ENCODE measurements at regions not wholly inside any gene's neighbourhood (a gene's known extent, or its start where the extent isn't known, plus 50 kb on each side); places are given as distances from the start of the nearest gene placed in this dataset.
A peak's percentile ranks its signal among the peaks of the same experiment; 100 is the strongest.
"Not testable (repeated sequence)": the region's sequence is repeated elsewhere in the genome, so short reads cannot be mapped to it uniquely, and the experiment has no call there.

- DNase-seq, result no peak
Measured at GRCh38 chr15:62512904-62513303, 347.8 kb upstream of the C2CD4B start.

GRCh38 chr15:62513893-62514292, 348.8 kb upstream of the C2CD4B start:
- DNase-seq, result no peak

- no peak for DNase-seq
Measured at GRCh38 chr15:62515696-62516395, 350.8 kb upstream of the C2CD4B start.

GRCh38 chr15:62517541-62517940, 352.5 kb upstream of the C2CD4B start:
- no peak for DNase-seq

DNA sequence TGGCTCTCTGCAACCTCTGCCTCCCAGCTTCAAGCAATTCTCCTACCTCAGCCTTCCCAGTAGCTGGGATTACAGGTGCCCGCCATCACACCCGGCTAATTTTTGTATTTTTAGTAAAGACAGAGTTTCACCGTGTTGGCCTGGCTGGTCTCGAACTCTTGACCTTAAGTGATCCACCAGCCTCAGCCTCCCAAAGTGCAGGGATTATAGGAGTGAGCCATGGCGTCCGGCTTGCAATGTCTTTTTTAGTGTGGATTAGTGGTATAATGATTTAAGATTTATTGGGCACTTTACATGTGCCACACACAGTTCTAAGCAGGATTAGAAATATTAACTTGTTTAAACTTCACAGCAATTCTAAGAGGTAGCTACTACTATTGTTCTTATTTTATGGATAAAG, 353.6 kb upstream of the C2CD4B start:
- not testable (repeated sequence) for DNase-seq

DNA sequence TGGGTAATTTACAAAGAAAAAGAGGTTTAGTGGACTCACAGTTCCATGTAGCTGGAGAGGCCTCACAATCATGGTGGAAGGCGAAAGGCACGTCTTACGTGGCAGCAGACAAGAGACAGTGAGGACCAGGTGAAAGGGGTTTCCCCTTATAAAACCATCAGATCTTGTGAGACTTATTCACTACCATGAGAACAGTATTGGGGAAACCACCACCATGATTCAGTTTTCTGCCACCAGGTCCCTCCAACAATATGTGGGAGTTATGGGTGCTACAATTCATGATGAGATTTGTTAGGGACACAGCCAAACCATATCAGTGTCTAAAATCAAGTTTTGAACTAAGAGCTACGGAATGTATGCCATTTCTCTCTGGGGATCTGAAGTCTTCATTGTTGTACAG, 354.8 kb upstream of the C2CD4B start:
- no peak for DNase-seq

DNA sequence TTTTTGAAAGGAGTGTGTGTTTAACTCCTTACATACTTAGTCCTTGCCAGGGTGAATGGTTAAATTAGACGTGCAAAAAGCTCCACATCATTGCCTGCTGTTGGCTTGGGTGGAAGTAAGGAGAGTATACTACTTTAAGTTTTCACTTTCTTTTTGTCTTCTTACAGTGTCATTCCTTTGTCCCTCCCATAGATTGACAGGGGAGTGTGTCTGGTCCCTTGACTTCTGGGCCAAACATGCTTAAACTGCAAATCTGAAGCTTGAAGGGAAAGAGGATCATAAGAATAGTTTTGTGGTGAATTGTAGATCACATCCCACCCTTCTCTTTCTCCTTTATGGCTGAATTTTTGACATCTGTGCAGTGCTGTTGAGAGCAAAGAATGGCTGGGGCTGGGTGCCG, 355.8 kb upstream of the C2CD4B start:
- DNase-seq, result no peak

GRCh38 chr15:62521396-62521795, 356.3 kb upstream of the C2CD4B start:
- no peak for DNase-seq

DNA sequence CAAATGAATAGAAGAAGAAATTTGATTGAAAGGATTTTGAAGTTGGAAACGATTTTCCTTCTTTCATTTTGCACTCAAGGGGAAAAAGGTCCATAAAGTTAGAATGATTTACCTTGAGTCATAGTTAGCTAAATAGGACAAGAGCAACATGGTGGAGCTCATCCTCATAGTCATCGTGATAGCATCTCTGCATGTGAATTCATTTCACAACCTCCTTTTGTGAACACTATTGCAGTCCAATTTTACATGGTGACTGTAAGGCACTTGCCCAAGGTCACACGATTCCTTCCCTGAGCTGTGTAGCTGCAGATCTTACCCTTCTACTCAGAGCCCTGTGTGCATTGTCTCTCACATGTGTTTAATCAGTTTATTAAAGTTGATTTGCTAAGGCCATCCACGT, 359.8 kb upstream of the C2CD4B start:
- DNase-seq, result no peak

GRCh38 chr15:62527387-62527786, 362.3 kb upstream of the C2CD4B start:
- DNase-seq, result no peak

DNA sequence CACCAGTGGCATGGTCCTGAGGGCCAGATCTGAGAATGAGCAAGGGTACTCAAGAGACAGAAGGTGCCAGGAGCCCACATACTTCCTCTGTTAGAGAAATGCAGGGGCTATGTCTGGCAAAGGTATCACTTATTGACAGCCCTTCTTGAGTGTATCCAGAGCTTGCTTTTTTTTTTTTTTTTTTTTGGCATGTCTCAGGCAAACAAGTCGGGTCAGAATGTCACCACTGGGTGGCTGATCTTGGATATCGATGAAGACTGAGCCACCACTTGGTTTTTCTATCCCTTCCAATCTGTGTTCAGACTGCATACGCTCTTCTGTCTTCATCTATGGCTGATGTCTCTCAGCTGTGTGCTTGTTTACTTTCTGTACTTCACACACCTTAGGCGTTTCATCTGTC, 363.4 kb upstream of the C2CD4B start:
- no peak for DNase-seq

GRCh38 chr15:62532367-62532766, 367.3 kb upstream of the C2CD4B start:
- no peak for DNase-seq

DNA sequence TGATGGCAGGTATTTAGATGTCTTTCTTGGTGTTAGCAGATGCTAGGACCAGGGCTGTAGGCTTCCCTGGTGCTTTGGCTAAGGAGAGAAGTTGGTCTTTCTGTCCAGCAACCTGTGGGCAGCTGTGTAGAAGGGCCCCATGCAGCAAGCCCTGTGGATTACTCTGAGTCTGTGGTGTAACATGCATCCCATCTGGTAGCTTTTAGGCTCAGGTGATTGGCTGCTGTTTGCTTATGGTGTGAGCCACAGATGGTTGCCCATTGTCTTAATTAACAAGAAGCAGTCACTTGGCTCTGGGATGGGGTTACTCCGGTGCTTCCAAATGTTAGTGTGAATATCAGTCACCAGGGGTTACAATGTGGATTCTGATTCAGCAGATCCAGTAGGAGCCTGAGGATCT, 368.6 kb upstream of the C2CD4B start:
- no peak for DNase-seq

GRCh38 chr15:62534996-62535395, 369.9 kb upstream of the C2CD4B start:
- DNase-seq, result no peak

DNA sequence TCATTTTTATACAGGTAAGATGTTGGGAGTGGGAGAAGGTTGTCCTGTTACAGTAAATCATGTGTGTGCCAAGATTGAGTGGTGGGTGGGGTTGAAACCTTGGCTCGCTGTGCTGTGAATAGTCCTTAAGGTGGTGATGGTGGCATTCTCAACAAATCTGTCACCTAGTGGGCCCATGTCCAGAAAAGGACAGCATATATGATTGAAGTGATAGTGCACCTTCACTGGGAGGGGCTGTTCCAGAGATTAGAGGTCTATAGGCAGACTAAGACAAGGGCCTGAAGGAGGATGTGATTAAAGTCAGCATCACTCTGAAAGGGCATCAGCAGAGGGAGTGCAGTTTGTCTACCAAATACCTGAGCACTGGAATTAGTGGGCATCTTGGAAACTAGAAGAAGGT, 374.2 kb upstream of the C2CD4B start:
- no peak for DNase-seq

- DNase-seq, result no peak
Measured at GRCh38 chr15:62541250-62541649, 376.2 kb upstream of the C2CD4B start.

GRCh38 chr15:62541846-62542245, 376.8 kb upstream of the C2CD4B start:
- DNase-seq, result no peak

DNA sequence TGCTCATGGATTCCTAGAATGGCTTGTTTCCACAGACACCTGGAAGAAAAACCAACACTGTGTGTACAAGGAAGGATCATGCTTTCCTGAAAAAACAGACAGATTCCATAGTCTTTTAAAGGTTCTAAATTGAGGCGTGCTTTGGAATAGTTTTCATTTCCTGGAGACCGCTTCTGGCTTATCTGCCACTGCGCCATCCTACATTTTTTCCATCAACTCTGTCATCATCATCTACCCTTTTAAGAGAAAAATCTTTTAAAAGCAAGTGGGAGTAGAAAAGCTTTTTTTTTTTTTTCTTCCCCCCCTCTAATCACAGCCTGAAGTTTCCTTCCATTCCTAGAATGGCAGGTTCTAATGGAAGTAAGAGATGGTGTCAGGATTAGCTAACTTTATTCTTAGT, 379.4 kb upstream of the C2CD4B start:
- no peak for DNase-seq

DNA sequence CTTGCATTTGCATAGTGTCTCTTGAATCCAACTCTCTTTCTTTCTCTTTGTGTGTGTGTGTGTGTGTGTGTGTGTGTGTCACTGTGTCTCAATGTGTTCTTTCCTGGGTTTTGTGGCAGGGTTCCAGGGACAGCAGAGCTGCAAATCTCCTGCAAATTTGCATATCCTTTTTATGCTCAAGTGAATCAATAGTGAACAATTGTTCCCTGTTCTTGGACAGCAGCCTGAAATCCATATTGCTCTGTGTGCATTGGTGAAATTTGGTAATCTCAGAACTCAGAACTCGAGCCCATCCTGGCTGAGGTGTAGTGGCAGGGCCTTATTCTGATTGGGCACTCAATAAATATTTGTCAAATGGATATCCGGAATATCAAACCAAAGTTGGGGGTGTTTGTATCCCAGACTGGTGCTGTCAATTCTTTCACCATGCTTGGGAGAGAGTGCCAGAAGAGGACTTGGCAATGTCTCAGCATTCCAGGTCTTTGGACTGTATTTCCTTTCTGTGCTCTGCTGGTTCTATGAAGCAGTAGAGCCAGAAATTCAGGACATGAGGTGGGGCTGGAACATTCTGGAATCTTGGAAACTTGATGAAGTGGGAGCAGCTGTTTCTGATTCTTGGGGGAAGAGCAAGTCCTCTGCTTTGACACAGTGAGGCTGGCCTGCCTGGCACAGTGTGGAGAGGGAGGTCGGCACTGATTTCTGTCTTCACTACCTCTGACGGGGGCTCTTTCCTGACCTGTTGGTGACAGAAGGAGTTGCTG, 380.6 kb upstream of the C2CD4B start:
- DNase-seq, result no peak

DNA sequence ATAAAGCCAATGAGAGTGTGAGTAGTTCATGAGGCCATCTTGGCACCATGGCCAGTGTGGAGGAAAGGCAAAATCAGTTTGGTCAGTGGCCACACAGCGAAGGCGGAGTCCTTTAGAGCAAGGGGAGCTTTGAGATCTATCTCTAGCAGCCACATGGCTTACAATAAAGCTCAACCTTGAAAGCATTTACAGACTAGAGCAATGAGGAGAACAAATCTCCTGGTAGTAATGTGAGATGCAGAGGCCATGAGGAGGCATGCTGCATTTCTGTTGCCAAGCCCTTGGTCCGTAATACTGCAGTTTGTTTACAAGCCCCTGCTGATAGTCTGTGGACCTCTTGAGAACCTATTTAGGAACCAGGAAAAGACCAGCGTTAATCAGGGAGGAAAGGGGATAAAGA, 381.5 kb upstream of the C2CD4B start:
- no peak for DNase-seq

DNA sequence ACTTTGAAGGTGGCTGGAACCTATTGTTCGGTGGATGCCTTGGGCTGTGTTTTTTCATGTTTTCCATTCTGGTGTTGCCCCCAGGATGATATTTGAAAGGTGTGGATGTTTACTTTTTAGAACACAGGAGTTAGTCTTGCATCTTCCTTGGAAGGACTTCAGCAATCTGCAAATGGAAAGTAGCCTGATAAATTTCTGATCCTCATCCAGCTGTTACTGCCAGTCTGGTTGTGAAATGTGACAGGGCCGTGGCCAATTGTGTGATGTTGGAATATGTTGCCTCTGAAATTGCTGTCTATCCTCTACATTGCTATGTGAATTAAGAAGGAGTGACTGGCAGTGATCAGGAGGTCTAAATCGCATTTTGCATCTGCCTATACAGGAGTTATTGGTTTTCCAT, 382.5 kb upstream of the C2CD4B start:
- DNase-seq, result no peak

- DNase-seq, result peak in 1 of 2 experiments; percentile 5
Measured at GRCh38 chr15:62549345-62549970, 384.4 kb upstream of the C2CD4B start.

DNA sequence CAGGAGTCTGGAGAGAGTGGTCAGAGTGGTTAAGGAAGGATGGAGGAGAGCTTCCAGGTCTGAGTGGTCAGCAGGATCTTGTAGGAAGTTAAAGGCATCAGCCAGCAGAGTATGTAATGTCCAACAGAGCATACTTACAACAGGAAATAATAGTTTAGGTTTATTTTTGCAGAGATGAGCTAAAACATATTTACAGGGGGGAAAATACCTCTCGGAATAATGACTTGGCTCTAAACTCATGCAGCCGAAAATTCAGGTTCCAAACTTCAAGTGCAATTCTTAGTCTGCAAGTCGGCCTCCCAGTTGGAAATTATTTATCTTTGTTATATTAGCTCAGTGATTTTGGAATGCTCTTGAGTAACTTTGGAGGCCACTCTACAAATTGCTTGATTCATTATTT, 385.0 kb upstream of the C2CD4B start:
- DNase-seq, result no peak

GRCh38 chr15:62552444-62552843, 387.4 kb upstream of the C2CD4B start:
- no peak for DNase-seq
